GM18870 (cell line): ENCODE measurements at regions not wholly inside any gene's neighbourhood (a gene's known extent, or its start where the extent isn't known, plus 50 kb on each side); places are given as distances from the start of the nearest gene placed in this dataset.
"Not testable (repeated sequence)": the region's sequence is repeated elsewhere in the genome, so short reads cannot be mapped to it uniquely, and the experiment has no call there.

Source experiments
- ATAC-seq: cut with Tn5 transposase; IDR thresholded peaks from one replicate; pipeline ENCODE4 v1.9.1; 2021; ENCODE audit warnings: moderate library complexity; ENCODE audit not compliant: unreplicated experiment

- no peak for ATAC-seq
Measured at GRCh38 chr2:47964277-47964676, 58.0 kb upstream of the FBXO11 start.

DNA sequence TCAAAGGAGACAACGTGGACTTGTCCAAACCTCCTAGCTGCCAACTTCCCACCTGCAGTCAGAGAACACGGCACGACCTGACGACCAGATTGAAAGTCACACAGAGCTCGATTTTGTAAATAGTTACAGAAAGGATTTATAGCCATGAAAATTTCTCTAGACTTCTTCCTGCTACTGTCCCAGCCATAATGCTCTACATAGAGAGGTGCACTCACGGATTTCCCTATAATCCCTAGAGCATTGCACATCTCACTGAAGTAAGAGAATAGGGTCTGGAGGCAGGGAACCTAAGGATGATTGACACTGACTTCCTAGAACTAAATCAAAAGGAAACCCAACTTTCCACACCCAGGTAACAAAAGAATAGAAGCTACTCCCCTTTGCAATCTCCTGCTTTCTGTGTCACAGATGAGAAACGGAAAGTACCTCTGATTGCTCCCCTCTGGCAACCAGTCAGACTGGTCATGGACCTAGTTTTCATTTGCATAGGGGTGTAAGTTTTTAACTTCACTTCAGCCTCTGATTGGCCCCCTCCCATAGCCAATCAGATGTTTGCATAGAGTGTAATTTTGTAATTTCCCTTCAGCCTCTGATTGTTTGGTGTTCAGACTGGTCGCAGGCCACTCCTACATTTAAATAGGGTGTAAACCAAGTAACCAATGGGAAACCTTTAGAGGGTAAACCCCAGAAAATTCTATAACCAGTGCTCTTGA, 58.6 kb upstream of the FBXO11 start:
- no peak for ATAC-seq

DNA sequence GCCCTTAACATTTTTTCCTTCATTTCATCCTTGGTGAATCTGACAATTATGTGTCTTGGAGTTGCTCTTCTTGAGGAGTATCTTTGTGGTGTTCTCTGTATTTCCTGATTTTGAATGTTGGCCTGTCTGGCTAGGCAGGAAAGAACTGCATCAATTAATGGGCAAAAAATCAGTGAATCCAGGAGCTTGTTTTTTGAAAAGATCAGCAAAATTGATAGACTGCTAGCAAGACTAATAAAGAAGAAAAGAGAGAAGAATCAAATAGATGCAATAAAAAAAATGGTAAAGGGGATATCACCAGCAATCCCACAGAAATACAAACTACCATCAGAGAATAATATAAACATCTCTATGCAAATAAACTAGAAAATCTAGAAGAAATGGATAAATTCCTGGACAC, 70.4 kb upstream of the FBXO11 start:
- not testable (repeated sequence) for ATAC-seq

DNA sequence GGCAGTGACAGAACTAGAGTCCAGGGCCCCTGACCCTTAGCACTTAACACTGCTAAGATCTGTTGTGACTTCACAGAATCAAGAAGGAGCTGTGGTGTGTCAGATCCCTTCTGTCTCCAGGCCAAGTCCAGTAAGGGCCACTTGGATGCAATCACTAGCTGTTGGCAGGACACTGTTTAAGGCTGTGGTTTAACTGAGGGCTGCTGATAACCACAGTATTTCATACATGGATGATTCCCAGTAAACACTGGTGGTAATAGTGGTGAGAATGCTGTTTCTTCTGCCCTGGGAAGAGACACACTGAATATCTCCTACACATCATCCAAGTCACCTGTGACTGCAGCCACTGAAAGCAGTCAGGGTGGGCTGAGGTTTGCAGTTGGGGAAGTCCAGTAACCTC, 77.7 kb upstream of the FBXO11 start:
- no peak for ATAC-seq

DNA sequence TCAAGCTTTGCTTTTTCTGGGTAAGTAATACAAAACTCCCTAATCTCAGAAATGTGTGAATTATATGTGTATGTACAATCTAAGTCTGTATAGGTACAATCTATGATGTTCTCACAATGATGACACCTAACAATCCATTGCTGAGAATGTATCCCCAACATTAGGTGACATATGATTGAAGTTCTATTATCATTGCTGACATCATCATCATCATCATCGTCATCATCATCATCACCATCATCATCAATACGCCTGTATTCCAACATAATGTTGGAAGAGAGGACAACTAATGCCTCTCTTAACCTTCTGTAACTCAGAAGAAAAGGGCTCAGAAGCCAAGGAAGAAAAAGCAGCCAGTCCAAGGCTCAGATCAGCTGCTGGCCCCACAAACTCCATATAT, 84.2 kb upstream of the FBXO11 start:
- ATAC-seq = no peak

DNA sequence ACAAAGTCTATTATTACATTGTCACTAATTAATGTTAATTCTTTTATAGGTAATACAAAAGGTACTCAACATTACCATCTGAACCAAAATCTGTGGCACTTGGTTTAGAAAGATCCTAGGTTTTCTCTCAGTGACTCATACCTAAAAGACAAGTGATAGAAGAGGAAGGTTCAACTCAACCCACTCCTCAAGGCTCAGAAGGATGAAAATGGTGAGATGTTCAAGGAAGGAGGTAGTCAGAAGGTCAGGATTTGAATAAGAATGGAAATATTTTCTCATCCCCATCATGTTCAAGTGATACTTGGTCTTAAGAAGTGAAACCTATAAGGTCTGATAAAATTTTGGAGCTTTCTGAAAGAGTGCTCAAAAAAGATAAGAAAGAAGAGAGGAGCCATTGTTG, 86.4 kb upstream of the FBXO11 start:
- ATAC-seq = no peak

- ATAC-seq = no peak
Measured at GRCh38 chr2:47996808-47997207, 90.5 kb upstream of the FBXO11 start.

DNA sequence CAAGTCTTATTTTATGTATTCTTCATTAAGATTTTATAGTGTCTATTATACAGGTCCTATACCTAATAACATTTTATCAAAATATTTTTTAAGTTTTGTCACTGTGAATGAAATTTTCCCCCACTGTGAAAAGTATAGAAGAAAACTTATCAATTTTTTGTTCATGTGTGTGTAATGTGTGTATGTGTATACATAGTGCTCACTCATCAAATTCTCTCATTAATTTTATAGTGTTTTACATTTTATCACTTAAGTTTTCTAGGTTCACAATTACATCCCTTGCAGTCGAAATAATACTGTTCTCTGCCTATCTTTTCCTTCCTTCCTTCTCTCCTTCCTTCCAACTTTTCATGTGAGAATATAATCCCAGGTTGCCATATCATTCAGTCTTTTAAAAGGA, 93.2 kb upstream of the FBXO11 start:
- ATAC-seq = no peak

GRCh38 chr2:48001498-48001897, 95.2 kb upstream of the FBXO11 start:
- no peak for ATAC-seq

DNA sequence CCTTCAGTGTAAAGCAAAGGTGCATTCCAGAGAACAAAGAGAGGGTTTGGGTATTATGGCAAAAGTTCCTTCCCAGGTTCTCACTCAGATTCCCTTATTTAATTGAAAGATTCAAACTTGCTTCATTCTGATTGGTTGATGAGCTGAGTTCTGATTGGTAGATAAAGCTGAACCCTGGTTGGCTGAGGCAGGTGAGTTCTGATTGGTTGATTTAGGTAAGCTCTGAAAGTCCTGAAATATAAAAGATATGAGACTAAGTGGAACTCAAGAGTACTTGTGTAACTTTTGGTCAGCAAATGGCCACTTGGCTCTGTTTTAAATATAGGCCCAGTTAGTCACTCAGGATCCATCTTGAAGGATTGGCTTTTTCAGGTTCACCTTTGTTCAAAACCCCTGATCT, 99.8 kb upstream of the FBXO11 start:
- no peak for ATAC-seq

GRCh38 chr2:48007699-48008268, 101.5 kb upstream of the FBXO11 start:
- ATAC-seq = no peak

DNA sequence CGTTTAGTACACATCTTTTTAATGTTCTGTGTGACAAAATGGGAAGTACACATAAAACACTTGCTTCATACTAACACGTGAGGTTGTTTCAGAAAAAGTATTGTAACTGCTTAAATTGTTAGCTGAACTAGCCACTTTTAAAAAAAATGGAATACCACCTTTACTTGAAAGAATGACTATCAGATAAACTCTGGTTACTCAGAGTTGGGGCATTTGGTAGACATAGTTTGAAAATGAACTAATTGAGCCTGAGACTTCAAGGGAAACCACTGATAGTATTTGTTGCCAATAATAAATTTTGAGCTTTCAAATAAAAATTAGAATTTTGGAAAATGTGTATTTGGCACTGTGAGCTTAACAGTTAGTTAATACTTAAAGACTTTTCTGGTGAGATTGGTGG, 103.0 kb upstream of the FBXO11 start:
- no peak for ATAC-seq

DNA sequence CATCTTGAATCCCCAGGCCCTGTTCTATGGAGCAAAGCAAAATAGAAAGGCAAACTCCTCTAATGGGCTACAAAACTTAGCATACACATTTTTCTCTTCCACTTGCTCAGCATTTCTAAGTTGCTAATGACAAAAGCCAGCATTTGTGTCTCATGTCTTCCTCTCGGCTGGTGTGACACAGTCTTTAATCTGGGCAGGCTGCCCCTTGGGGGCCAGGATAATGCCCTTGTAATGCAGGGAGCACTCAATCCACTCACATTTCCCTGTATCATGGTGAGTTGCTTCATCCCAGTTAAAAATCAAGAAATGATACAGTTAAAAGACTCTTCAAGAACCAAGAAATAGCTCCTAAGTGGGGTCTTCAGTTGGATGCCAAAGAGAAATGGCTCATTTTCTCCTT, 109.1 kb upstream of the FBXO11 start:
- ATAC-seq = no peak

DNA sequence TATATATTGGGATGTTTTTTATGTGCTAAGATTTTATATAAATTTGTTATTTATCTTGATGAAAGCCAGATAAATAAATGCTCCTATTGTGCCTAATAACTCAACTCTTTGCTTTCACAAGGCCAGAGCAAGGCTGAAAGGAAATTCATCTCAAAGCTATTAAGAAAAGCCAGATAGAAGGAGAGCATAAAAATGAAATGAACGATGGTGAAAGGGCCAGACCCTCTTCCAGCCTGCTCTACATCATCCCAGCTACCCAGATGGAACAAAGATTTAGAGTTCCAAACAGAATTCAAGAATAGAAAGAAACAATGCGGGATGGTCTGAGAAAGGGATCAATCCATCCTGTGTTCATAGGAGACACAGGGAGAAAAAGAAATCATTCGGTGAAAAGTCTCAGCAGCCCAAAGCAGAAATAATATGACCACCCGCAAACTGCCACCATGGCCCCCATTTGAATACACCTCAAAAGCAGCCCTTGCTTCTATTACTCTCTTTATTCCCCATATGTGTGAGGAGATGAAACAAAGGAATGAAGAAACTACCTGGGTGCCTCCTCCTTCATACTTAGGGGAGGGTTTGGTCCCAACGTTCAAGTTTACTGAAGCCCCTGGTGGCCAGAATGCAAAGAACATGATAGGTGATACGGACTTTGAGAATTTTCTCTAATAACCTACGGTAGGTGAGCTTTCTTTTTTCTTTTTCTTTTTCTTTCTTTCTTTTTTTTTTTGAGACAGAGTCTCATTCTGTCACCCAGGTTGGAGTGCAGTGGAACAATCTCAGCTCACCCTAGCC, 110.1 kb upstream of the FBXO11 start:
- ATAC-seq = no peak

- ATAC-seq = no peak
Measured at GRCh38 chr2:48017136-48017535, 110.8 kb upstream of the FBXO11 start.

DNA sequence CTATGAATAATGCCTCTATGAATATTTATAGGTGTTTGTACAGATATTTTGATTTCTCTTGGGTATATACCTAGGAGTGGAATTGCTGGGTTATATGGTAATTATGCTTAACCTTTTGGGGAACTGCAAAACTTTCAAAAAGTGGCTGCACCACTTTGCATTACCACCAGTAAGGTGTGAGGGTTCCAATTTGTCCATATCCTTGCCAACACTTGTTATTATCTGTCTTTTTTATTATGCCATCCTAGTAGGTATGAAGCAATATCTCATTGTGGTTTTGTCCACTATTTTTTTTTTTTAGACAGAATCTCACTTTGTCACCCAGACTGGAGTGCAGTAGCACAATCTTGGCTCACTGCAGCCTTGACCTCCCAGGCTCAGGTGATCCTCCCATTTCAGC, 112.2 kb upstream of the FBXO11 start:
- ATAC-seq = no peak

DNA sequence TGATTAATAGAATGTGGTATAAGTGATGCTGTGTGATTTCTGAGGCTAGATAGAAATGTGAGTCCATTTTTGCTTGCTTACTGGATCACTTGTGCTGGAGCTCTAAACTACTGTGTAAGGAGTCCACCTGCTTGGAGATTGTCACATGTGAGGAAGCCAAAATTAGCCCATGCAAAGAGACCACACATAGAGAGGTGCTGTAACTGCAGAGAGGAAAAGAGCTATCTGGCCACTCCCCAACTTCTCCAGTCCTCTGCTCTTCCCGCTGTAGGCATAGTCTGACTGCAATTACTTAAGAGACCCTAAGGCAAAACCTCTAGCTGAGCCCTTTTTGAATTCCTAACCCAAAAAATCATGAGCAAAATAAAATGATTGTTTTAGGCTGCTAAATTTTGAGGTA, 120.6 kb upstream of the FBXO11 start:
- no peak for ATAC-seq

DNA sequence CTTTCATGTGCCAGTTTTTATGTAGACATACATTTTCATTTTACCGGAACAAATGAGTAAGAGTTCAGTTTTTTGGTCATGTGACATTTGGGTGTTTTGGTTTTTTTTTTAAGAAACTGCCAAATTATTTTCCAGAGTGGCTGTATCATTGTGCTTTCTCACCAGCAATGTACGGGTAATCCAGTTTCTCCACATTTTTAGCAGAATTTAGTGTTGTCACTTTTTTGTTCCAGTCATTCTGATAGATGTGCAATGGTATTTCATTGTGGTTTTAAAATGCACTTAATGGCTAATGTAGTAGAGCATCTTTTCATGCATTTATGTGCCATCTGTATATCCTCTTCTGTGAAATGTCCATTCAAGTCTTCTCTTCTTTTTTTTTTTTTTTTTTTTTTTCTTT, 126.5 kb upstream of the FBXO11 start:
- ATAC-seq = no peak

- no peak for ATAC-seq
Measured at GRCh38 chr2:48034295-48034694, 128.0 kb upstream of the FBXO11 start.

DNA sequence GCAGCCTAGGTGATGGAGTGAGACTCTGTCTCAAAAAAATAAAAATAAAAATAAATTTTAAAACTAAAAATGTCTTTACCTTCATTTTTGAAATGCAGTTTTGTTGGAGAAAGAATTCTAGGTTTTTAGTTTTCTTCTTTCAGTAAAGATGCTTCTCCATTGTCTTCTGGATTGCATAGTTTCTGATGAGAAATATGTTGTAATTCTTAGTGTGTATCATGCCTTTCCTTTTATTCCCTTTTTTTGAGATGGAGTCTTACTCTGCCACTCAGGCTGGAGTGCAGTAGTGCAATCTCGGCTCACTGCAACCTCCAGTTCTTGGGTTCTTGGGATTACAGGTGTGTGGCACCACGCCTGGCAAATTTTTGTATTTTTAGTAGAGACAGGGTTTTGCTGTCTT, 130.0 kb upstream of the FBXO11 start:
- no peak for ATAC-seq

GRCh38 chr2:48039209-48039990, 133.1 kb upstream of the FBXO11 start:
- ATAC-seq = no peak
